ENCODE measurements at regions not wholly inside any gene's neighbourhood (a gene's known extent, or its start where the extent isn't known, plus 50 kb on each side); places are given as distances from the start of the nearest gene placed in this dataset.

DNA sequence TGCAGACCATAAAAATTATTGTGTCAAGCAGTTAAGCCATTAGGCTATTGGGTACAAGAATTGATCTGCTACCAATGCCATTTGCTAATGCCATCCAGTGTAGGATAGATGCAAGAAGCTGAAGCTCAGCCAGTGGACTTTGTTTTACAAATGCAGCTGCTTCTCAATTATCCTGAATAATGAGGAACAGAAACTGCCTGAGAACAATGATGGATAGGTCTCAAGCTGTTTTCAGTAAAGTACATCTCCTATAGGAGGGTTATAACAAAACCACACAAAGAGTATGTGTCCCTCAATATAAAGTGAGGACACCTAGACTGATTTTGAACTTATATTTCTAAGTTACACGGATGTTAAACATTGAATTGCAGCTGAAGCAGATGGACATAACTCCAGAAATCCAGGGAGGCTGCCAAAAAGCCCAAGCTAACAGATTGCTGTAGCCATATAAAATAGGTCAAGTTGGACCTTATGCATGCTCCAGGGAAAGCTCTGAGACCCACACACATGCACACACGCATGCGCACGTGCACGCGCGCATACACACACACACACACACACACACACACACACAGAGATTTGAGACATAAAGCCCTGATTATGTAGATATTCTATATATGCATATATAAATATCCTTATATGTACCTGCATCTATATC is 482.7 kb upstream of the CD180 start:
- TF ChIP-seq POLR2A (IDR thresholded peaks at IDR 0.05; ENCODE audit: low read depth, low read length) (no peak), POLR2AphosphoS5 (IDR thresholded peaks at IDR 0.05; ENCODE audit: low read depth, low read length) (no peak)
